ENCODE measurements at regions not wholly inside any gene's neighbourhood (a gene's known extent, or its start where the extent isn't known, plus 50 kb on each side); places are given as distances from the start of the nearest gene placed in this dataset.

DNA sequence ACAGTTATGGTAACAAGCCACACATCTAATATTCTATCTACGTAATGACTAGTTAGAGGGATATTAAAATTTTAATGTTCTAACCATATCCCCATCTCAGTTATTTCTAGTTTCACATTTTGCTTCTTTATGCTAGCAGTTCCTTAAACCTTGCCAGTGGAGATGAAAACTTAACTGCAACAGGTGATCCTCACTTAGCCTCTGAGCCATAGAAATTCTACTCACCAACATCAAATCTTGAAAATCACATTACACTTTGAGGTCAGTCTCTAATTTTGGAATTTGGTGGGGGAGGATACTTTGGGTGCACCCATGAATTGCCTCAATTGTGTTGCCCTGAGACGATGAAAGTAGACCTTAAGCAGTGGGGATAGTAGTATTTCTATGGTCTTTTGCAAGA, 256.4 kb downstream of the GATA3 start:
- H3K27me3 ChIP-seq (ENCODE audit: control insufficient read depth in 4 of 4, insufficient read depth in 4 of 4, low read length in 3 of 4) = peaks cover 0 to 3% (median 0%) of the 10 kb centered on the region in 4 donors
- DNase-seq (ENCODE audit: low spot score) = no peak
- no peaks in the 10 kb centered on the region for H3K4me1 ChIP-seq (ENCODE audit: control insufficient read depth in 4 of 4, insufficient read depth in 4 of 4, low read length in 3 of 4)
- no peak overlapping the region for H3K27ac ChIP-seq (ENCODE audit: low read depth in 1 of 2, low read length in 2 of 2)
- no peak overlapping the region for H3K4me3 ChIP-seq (ENCODE audit: low read depth in 1 of 3, low read length in 3 of 3)
- 47% methylated on average over 2 of the region's 2 CpGs for WGBS
- no peak overlapping the region for H3K9ac ChIP-seq (ENCODE audit: low read depth in 1 of 2, low read length in 2 of 2)
- no peak for TF ChIP-seq SP1 (IDR thresholded peaks at IDR 0.05)
- no peak for TF ChIP-seq HNF4A (conservative IDR thresholded peaks at IDR 0.05)
- no peak for TF ChIP-seq HNF4G (IDR thresholded peaks at IDR 0.05)
- TF ChIP-seq RXRA (IDR thresholded peaks at IDR 0.05) = no peak
- no peak for TF ChIP-seq JUND (IDR thresholded peaks at IDR 0.05)
- no peaks in the 10 kb centered on the region for H3K36me3 ChIP-seq (ENCODE audit: control insufficient read depth in 4 of 4, insufficient read depth in 3 of 4, low read depth in 1 of 4, low read length in 3 of 4)
- H3K9me3 ChIP-seq (ENCODE audit: control insufficient read depth in 4 of 4, low read length in 3 of 4) = no peaks in the 10 kb centered on the region

DNA sequence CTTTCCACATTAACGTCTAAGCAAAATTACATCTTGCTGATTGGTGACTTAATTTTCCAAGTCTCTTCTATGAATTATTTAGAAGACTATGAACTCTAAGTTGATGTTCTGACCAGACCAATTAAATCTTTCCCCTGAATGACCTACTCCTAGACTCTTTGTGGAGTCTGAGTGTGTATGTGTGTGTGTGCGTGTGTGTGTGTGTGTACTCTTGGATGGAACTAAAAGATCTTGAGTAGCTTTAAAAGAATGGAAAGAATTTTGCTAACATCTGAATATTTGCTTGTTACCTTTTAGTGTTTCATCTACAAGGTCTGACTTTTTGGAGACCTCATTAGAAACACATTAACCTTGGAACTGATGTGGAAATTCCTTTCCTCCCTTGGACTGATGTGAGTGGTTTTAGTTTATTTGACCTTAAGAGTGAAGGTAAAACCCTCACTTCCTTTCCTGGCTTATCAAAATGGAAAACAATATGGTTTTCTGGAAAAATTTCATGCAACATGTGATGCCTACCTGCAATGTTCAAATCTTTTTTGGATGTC, 257.1 kb downstream of the GATA3 start:
- no peaks in the 10 kb centered on the region for H3K9me3 ChIP-seq (ENCODE audit: control insufficient read depth in 4 of 4, low read length in 3 of 4)
- peaks cover 0 to 2% (median 0%) of the 10 kb centered on the region in 4 donors for H3K27me3 ChIP-seq (ENCODE audit: control insufficient read depth in 4 of 4, insufficient read depth in 4 of 4, low read length in 3 of 4)
- no peaks in the 10 kb centered on the region for H3K36me3 ChIP-seq (ENCODE audit: control insufficient read depth in 4 of 4, insufficient read depth in 3 of 4, low read depth in 1 of 4, low read length in 3 of 4)
- H3K4me1 ChIP-seq (ENCODE audit: control insufficient read depth in 4 of 4, insufficient read depth in 4 of 4, low read length in 3 of 4) = no peaks in the 10 kb centered on the region
- 64% methylated on average over 2 of the region's 2 CpGs for whole genome bisulfite sequencing
- TF ChIP-seq GABPA (IDR thresholded peaks at IDR 0.05 in 1 of 2, conservative IDR thresholded peaks at IDR 0.05 in 1 of 2) = no peak
- no peak for TF ChIP-seq JUND (IDR thresholded peaks at IDR 0.05)
- TF ChIP-seq FOXA1 (IDR thresholded peaks at IDR 0.05) = no peak
- no peak for TF ChIP-seq RAD21 (IDR thresholded peaks at IDR 0.05)
- no peak for TF ChIP-seq NR2F2 (IDR thresholded peaks at IDR 0.05)
- no peak for TF ChIP-seq TAF1 (conservative IDR thresholded peaks at IDR 0.05)
- TF ChIP-seq, protein P1, sequence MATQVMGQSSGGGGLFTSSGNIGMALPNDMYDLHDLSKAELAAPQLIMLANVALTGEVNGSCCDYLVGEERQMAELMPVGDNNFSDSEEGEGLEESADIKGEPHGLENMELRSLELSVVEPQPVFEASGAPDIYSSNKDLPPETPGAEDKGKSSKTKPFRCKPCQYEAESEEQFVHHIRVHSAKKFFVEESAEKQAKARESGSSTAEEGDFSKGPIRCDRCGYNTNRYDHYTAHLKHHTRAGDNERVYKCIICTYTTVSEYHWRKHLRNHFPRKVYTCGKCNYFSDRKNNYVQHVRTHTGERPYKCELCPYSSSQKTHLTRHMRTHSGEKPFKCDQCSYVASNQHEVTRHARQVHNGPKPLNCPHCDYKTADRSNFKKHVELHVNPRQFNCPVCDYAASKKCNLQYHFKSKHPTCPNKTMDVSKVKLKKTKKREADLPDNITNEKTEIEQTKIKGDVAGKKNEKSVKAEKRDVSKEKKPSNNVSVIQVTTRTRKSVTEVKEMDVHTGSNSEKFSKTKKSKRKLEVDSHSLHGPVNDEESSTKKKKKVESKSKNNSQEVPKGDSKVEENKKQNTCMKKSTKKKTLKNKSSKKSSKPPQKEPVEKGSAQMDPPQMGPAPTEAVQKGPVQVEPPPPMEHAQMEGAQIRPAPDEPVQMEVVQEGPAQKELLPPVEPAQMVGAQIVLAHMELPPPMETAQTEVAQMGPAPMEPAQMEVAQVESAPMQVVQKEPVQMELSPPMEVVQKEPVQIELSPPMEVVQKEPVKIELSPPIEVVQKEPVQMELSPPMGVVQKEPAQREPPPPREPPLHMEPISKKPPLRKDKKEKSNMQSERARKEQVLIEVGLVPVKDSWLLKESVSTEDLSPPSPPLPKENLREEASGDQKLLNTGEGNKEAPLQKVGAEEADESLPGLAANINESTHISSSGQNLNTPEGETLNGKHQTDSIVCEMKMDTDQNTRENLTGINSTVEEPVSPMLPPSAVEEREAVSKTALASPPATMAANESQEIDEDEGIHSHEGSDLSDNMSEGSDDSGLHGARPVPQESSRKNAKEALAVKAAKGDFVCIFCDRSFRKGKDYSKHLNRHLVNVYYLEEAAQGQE (IDR thresholded peaks at IDR 0.05) = no peak
- TF ChIP-seq SP1 (IDR thresholded peaks at IDR 0.05) = no peak
- no peak for TF ChIP-seq HNF4A (conservative IDR thresholded peaks at IDR 0.05)
- TF ChIP-seq, protein P2, sequence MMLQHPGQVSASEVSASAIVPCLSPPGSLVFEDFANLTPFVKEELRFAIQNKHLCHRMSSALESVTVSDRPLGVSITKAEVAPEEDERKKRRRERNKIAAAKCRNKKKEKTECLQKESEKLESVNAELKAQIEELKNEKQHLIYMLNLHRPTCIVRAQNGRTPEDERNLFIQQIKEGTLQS (IDR thresholded peaks at IDR 0.05) = no peak
- TF ChIP-seq FOXA2 (IDR thresholded peaks at IDR 0.05) = no peak
- TF ChIP-seq YY1 (IDR thresholded peaks at IDR 0.05) = no peak
- TF ChIP-seq, protein P3, sequence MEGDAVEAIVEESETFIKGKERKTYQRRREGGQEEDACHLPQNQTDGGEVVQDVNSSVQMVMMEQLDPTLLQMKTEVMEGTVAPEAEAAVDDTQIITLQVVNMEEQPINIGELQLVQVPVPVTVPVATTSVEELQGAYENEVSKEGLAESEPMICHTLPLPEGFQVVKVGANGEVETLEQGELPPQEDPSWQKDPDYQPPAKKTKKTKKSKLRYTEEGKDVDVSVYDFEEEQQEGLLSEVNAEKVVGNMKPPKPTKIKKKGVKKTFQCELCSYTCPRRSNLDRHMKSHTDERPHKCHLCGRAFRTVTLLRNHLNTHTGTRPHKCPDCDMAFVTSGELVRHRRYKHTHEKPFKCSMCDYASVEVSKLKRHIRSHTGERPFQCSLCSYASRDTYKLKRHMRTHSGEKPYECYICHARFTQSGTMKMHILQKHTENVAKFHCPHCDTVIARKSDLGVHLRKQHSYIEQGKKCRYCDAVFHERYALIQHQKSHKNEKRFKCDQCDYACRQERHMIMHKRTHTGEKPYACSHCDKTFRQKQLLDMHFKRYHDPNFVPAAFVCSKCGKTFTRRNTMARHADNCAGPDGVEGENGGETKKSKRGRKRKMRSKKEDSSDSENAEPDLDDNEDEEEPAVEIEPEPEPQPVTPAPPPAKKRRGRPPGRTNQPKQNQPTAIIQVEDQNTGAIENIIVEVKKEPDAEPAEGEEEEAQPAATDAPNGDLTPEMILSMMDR (IDR thresholded peaks at IDR 0.05; ENCODE audit: low read depth, low read length, missing input control) = no peak
- TF ChIP-seq EGR1 (IDR thresholded peaks at IDR 0.05; ENCODE audit: low read depth in 2 of 2) = no peak
- no peak for TF ChIP-seq HNF4G (IDR thresholded peaks at IDR 0.05)
- no peak for TF ChIP-seq RXRA (IDR thresholded peaks at IDR 0.05)
- TF ChIP-seq, protein P4, sequence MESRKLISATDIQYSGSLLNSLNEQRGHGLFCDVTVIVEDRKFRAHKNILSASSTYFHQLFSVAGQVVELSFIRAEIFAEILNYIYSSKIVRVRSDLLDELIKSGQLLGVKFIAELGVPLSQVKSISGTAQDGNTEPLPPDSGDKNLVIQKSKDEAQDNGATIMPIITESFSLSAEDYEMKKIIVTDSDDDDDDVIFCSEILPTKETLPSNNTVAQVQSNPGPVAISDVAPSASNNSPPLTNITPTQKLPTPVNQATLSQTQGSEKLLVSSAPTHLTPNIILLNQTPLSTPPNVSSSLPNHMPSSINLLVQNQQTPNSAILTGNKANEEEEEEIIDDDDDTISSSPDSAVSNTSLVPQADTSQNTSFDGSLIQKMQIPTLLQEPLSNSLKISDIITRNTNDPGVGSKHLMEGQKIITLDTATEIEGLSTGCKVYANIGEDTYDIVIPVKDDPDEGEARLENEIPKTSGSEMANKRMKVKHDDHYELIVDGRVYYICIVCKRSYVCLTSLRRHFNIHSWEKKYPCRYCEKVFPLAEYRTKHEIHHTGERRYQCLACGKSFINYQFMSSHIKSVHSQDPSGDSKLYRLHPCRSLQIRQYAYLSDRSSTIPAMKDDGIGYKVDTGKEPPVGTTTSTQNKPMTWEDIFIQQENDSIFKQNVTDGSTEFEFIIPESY (IDR thresholded peaks at IDR 0.05) = no peak
- TF ChIP-seq, protein P5, sequence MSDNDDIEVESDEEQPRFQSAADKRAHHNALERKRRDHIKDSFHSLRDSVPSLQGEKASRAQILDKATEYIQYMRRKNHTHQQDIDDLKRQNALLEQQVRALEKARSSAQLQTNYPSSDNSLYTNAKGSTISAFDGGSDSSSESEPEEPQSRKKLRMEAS (IDR thresholded peaks at IDR 0.05) = no peak
- no peak for DNase-seq (ENCODE audit: low spot score)
- no peak overlapping the region for H3K27ac ChIP-seq (ENCODE audit: low read depth in 1 of 2, low read length in 2 of 2)
- no peak overlapping the region for H3K9ac ChIP-seq (ENCODE audit: low read depth in 1 of 2, low read length in 2 of 2)
- H3K4me3 ChIP-seq (ENCODE audit: low read depth in 1 of 3, low read length in 3 of 3) = no peak overlapping the region
